ENCODE measurements at regions not wholly inside any gene's neighbourhood (a gene's known extent, or its start where the extent isn't known, plus 50 kb on each side); places are given as distances from the start of the nearest gene placed in this dataset.

DNA sequence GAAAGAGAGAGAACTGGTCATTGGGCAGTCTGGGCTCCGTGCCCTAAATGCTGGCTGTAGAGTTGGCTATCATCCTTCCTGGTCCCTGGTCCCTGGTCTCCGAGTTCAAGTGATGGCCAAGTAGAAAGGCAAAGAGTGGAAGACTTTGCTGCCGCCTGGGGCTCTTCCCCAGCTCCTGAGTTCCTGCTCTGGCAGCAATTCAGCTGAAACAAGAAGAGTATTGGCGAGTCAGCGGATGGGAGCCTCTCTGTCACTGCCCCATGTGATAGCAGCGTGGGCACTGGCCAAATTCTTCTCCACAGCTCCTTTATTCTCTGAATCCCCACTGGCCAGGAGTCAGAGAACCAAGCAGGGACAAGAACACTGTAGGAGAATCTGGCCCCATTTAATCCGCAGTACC, 351.0 kb upstream of the POU3F3 start:
- Histone ChIP-seq H3K27me3 (no peaks in the 10 kb centered on the region), H3K27ac (no peak overlapping the region), H3K36me3 (no peaks in the 10 kb centered on the region), H3K4me1 (no peaks in the 10 kb centered on the region), H3K9me3 (no peaks in the 10 kb centered on the region), H3K4me3 (no peak overlapping the region)
- WGBS, result 52% methylated on average over 7 of the region's 7 CpGs
- TF ChIP-seq, protein P1, sequence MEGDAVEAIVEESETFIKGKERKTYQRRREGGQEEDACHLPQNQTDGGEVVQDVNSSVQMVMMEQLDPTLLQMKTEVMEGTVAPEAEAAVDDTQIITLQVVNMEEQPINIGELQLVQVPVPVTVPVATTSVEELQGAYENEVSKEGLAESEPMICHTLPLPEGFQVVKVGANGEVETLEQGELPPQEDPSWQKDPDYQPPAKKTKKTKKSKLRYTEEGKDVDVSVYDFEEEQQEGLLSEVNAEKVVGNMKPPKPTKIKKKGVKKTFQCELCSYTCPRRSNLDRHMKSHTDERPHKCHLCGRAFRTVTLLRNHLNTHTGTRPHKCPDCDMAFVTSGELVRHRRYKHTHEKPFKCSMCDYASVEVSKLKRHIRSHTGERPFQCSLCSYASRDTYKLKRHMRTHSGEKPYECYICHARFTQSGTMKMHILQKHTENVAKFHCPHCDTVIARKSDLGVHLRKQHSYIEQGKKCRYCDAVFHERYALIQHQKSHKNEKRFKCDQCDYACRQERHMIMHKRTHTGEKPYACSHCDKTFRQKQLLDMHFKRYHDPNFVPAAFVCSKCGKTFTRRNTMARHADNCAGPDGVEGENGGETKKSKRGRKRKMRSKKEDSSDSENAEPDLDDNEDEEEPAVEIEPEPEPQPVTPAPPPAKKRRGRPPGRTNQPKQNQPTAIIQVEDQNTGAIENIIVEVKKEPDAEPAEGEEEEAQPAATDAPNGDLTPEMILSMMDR (IDR thresholded peaks at IDR 0.05), result no peak
- TF ChIP-seq POLR2AphosphoS5 (IDR thresholded peaks at IDR 0.05) (no peak), POLR2A (IDR thresholded peaks at IDR 0.05) (no peak), EP300 (IDR thresholded peaks at IDR 0.05) (no peak)
- DNase-seq (ENCODE audit: low spot score in 2 of 2), result no peak

DNA sequence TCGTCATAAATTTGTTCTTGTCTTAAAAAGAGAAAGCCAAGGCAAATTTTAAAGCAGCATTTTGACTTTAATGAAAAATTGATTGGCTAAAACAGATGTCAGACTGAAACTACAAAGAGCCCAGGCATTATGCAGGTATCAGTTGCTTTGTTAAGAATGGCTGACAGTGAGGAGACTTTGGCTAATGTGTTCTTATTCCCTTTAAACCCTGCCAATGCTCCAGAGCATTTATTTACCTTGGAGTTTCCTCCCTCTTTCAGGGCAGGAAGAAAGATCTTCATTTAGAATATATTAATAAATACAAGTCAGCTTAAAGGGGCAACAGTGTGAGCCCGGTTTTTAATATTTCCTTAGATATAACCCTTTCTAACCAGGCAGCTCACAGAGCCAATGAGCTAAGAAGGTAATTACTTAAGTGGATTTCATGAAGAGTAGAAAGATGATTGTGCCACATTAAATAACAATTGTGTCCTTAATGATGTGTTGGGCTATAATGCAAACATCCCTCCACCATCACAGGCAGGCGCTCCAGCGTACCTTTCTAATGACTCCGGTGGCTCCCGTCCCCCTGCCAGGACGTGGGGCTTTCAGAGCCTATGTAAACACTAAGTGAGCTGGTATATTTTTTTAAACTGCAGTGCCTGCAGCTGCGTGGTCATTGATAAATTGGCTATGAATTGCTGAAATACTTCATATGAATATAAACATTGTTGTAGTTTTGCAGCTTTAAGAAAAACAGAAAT, 349.4 kb upstream of the POU3F3 start:
- Histone ChIP-seq H3K36me3 (no peaks in the 10 kb centered on the region), H3K27me3 (no peaks in the 10 kb centered on the region), H3K4me1 (no peaks in the 10 kb centered on the region), H3K9me3 (no peaks in the 10 kb centered on the region), H3K4me3 (no peak overlapping the region), H3K27ac (no peak overlapping the region)
- WGBS, result 66% methylated on average over 8 of the region's 8 CpGs
- no peak for TF ChIP-seq EP300 (IDR thresholded peaks at IDR 0.05)
- TF ChIP-seq POLR2AphosphoS5 (IDR thresholded peaks at IDR 0.05), result no peak
- TF ChIP-seq POLR2A (IDR thresholded peaks at IDR 0.05), result no peak
- TF ChIP-seq, protein P1 (IDR thresholded peaks at IDR 0.05), result no peak
- DNase-seq (ENCODE audit: low spot score in 2 of 2), result no peak

DNA sequence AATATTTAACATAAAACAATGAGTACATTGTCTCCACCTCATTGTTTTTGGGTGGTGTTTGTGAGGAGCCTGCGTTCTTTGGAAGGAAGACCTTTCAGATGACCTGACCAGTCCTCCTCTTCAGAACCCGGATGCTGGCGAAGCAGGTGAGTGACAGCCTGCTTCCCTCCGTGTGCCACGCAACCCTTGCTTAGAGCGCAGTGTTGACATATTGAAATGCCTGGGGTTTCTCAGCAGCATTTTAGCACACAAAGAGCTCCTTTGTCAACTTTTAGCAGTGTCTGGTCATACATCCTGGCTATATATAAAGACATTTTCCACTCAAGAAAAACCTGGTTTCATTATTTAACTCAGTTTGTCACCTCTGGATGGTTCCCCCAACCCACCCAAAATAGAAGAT, 335.7 kb upstream of the POU3F3 start:
- no peaks in the 10 kb centered on the region for H3K36me3 ChIP-seq
- 87% methylated on average over 6 of the region's 6 CpGs for WGBS
- H3K4me3 ChIP-seq, result no peak overlapping the region
- no peak overlapping the region for H3K27ac ChIP-seq
- H3K4me1 ChIP-seq, result no peaks in the 10 kb centered on the region
- no peak for DNase-seq (ENCODE audit: low spot score in 2 of 2)
- H3K9me3 ChIP-seq, result no peaks in the 10 kb centered on the region
- no peaks in the 10 kb centered on the region for H3K27me3 ChIP-seq
- TF ChIP-seq POLR2AphosphoS5 (IDR thresholded peaks at IDR 0.05), result no peak
- TF ChIP-seq, protein P1 (IDR thresholded peaks at IDR 0.05), result no peak
- no peak for TF ChIP-seq POLR2A (IDR thresholded peaks at IDR 0.05)
- TF ChIP-seq EP300 (IDR thresholded peaks at IDR 0.05), result no peak

DNA sequence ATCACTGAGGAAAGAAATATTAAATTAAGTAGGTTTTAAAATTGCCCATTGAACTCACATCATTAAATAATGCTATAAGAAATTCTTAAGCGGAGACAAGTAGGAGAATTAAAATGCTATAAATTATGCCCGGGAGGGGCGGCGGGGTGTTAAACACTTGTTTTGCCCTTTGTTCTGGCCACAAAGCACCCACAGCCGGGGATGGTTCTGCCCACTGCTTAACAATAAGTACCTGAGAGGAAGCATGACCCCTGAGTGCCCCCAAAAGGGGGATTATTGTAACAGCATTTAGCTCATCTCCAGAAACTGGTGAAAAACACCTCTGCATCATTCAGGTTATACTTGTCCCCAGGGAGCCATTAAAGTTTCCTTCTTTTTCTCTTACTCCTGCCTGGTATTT, 332.7 kb upstream of the POU3F3 start:
- Histone ChIP-seq H3K4me3 (no peak overlapping the region), H3K4me1 (no peaks in the 10 kb centered on the region), H3K9me3 (no peaks in the 10 kb centered on the region), H3K27ac (no peak overlapping the region), H3K36me3 (no peaks in the 10 kb centered on the region), H3K27me3 (no peaks in the 10 kb centered on the region)
- WGBS, result 26% methylated on average over 5 of the region's 5 CpGs
- TF ChIP-seq POLR2A (IDR thresholded peaks at IDR 0.05) (no peak), POLR2AphosphoS5 (IDR thresholded peaks at IDR 0.05) (no peak), EP300 (IDR thresholded peaks at IDR 0.05) (no peak)
- TF ChIP-seq, protein P1 (IDR thresholded peaks at IDR 0.05), result no peak
- no peak for DNase-seq (ENCODE audit: low spot score in 2 of 2)

DNA sequence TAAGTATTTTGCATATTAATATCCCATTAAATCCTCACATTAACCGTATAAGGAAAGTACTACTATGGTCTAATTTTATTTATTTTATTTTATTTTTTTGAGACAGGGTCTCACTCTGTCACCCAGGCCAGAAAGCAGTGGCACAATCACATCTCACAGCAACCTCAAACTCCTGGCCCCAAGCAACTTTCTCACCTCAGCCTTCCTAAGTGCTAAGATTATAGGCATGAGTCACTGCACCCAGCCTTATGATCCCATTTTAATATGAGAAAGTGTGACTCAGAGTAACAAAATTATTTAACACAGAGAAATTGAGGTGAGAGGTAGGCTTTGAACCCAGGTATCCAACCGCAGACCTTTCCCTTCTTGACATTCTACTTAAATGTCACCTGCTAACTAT, 330.0 kb upstream of the POU3F3 start:
- Histone ChIP-seq H3K27me3 (no peaks in the 10 kb centered on the region), H3K27ac (no peak overlapping the region), H3K4me1 (no peaks in the 10 kb centered on the region), H3K4me3 (no peak overlapping the region), H3K9me3 (no peaks in the 10 kb centered on the region), H3K36me3 (no peaks in the 10 kb centered on the region)
- TF ChIP-seq POLR2AphosphoS5 (IDR thresholded peaks at IDR 0.05) (no peak), EP300 (IDR thresholded peaks at IDR 0.05) (no peak), POLR2A (IDR thresholded peaks at IDR 0.05) (no peak)
- TF ChIP-seq, protein P1 (IDR thresholded peaks at IDR 0.05), result no peak
- no peak for DNase-seq (ENCODE audit: low spot score in 2 of 2)
- WGBS, result 87% methylated on average over 2 of the region's 2 CpGs
